B cell (primary cell): ENCODE measurements at regions not wholly inside any gene's neighbourhood (a gene's known extent, or its start where the extent isn't known, plus 50 kb on each side); places are given as distances from the start of the nearest gene placed in this dataset.

Source experiments
- CTCF ChIP-seq: fragments of 200-600 bp; IDR thresholded peaks from one replicate; pipeline ENCODE4 v1.8.0; 2022; ENCODE audit warnings: antibody characterized with exemption, mild to moderate bottlenecking
- EZH2 ChIP-seq: IDR thresholded peaks from 2 replicates; pipeline ENCODE4 v1.6.1; 2012; ENCODE audit warnings: borderline replicate concordance, low read depth, mild to moderate bottlenecking, moderate library complexity, low read length; ENCODE audit not compliant: insufficient read depth, poor library complexity, severe bottlenecking

- TF ChIP-seq CTCF (no peak), EZH2 (no peak)
Observed at GRCh38 chrX:120768254-120768653, 107.4 kb downstream of the CT47B1 start.
